ENCODE measurements at regions not wholly inside any gene's neighbourhood (a gene's known extent, or its start where the extent isn't known, plus 50 kb on each side); places are given as distances from the start of the nearest gene placed in this dataset.
"Not testable (repeated sequence)": the region's sequence is repeated elsewhere in the genome, so short reads cannot be mapped to it uniquely, and the experiment has no call there.

- Mint-ChIP-seq H3K9me3 (no peaks in the 10 kb centered on the region), H3K4me1 (ENCODE audit: low read depth) (no peaks in the 10 kb centered on the region), H3K36me3 (ENCODE audit: low read depth) (no peaks in the 10 kb centered on the region)
Observed at GRCh38 chr10:105743343-105744056, 1102.4 kb downstream of the SORCS3 start.

GRCh38 chr10:105742923-105743322 lies 1101.8 kb downstream of the SORCS3 start:
- Mint-ChIP-seq H3K36me3 (ENCODE audit: low read depth) (no peaks in the 10 kb centered on the region), H3K27me3 (ENCODE audit: low read depth) (no peaks in the 10 kb centered on the region), H3K4me3 (no peak overlapping the region), H3K4me1 (ENCODE audit: low read depth) (no peaks in the 10 kb centered on the region), H3K9me3 (no peaks in the 10 kb centered on the region), H3K27ac (no peak overlapping the region)

More at GRCh38 chr10:105743343-105744056, 1102.4 kb downstream of the SORCS3 start:
- H3K4me3 Mint-ChIP-seq: no peak overlapping the region
- H3K27me3 Mint-ChIP-seq (ENCODE audit: low read depth): no peaks in the 10 kb centered on the region
- H3K27ac Mint-ChIP-seq: no peak overlapping the region

- no peaks in the 10 kb centered on the region for H3K4me1 Mint-ChIP-seq (ENCODE audit: low read depth)
- peaks cover 3% of the 10 kb centered on the region for H3K9me3 Mint-ChIP-seq
- no peaks in the 10 kb centered on the region for H3K36me3 Mint-ChIP-seq (ENCODE audit: low read depth)
- no peak overlapping the region for H3K27ac Mint-ChIP-seq
- H3K27me3 Mint-ChIP-seq (ENCODE audit: low read depth): no peaks in the 10 kb centered on the region
- no peak overlapping the region for H3K4me3 Mint-ChIP-seq
Observed at GRCh38 chr10:105742184-105742583, 1101.1 kb downstream of the SORCS3 start.

- no peaks in the 10 kb centered on the region for H3K36me3 Mint-ChIP-seq (ENCODE audit: low read depth)
- H3K27ac Mint-ChIP-seq: no peak overlapping the region
- H3K4me1 Mint-ChIP-seq (ENCODE audit: low read depth): no peaks in the 10 kb centered on the region
- no peaks in the 10 kb centered on the region for H3K27me3 Mint-ChIP-seq (ENCODE audit: low read depth)
- peaks cover 9% of the 10 kb centered on the region for H3K9me3 Mint-ChIP-seq
- H3K4me3 Mint-ChIP-seq: no peak overlapping the region
Observed at GRCh38 chr10:105734479-105734878, 1093.4 kb downstream of the SORCS3 start.

GRCh38 chr10:105733924-105734323 lies 1092.8 kb downstream of the SORCS3 start:
- H3K27ac Mint-ChIP-seq: no peak overlapping the region
- peaks cover 9% of the 10 kb centered on the region for H3K9me3 Mint-ChIP-seq
- H3K4me3 Mint-ChIP-seq: no peak overlapping the region
- H3K27me3 Mint-ChIP-seq (ENCODE audit: low read depth): no peaks in the 10 kb centered on the region
- no peaks in the 10 kb centered on the region for H3K4me1 Mint-ChIP-seq (ENCODE audit: low read depth)
- no peaks in the 10 kb centered on the region for H3K36me3 Mint-ChIP-seq (ENCODE audit: low read depth)

- H3K9me3 Mint-ChIP-seq: no peaks in the 10 kb centered on the region
- H3K36me3 Mint-ChIP-seq (ENCODE audit: low read depth): no peaks in the 10 kb centered on the region
- no peaks in the 10 kb centered on the region for H3K4me1 Mint-ChIP-seq (ENCODE audit: low read depth)
- no peak overlapping the region for H3K4me3 Mint-ChIP-seq
- H3K27me3 Mint-ChIP-seq (ENCODE audit: low read depth): no peaks in the 10 kb centered on the region
- no peak overlapping the region for H3K27ac Mint-ChIP-seq
Observed at GRCh38 chr10:105729428-105729827, 1088.3 kb downstream of the SORCS3 start.

- H3K36me3 Mint-ChIP-seq (ENCODE audit: low read depth); H3K4me1 Mint-ChIP-seq (ENCODE audit: low read depth); H3K27me3 Mint-ChIP-seq (ENCODE audit: low read depth); H3K4me3 Mint-ChIP-seq; H3K9me3 Mint-ChIP-seq; H3K27ac Mint-ChIP-seq: not testable (repeated sequence)
Observed at GRCh38 chr10:105727586-105727985, 1086.5 kb downstream of the SORCS3 start.

- no peaks in the 10 kb centered on the region for H3K27me3 Mint-ChIP-seq (ENCODE audit: low read depth)
- H3K27ac Mint-ChIP-seq: no peak overlapping the region
- no peaks in the 10 kb centered on the region for H3K36me3 Mint-ChIP-seq (ENCODE audit: low read depth)
- H3K4me1 Mint-ChIP-seq (ENCODE audit: low read depth): no peaks in the 10 kb centered on the region
- no peaks in the 10 kb centered on the region for H3K9me3 Mint-ChIP-seq
- no peak overlapping the region for H3K4me3 Mint-ChIP-seq
Observed at GRCh38 chr10:105727131-105727530, 1086.0 kb downstream of the SORCS3 start.

- Mint-ChIP-seq H3K27me3 (ENCODE audit: low read depth) (no peaks in the 10 kb centered on the region), H3K9me3 (no peaks in the 10 kb centered on the region), H3K27ac (no peak overlapping the region), H3K4me1 (ENCODE audit: low read depth) (no peaks in the 10 kb centered on the region), H3K4me3 (no peak overlapping the region), H3K36me3 (ENCODE audit: low read depth) (no peaks in the 10 kb centered on the region)
Observed at GRCh38 chr10:105726149-105726548, 1085.1 kb downstream of the SORCS3 start.

- no peaks in the 10 kb centered on the region for H3K9me3 Mint-ChIP-seq
- H3K4me3 Mint-ChIP-seq: no peak overlapping the region
- no peaks in the 10 kb centered on the region for H3K4me1 Mint-ChIP-seq (ENCODE audit: low read depth)
- H3K27ac Mint-ChIP-seq: no peak overlapping the region
- no peaks in the 10 kb centered on the region for H3K36me3 Mint-ChIP-seq (ENCODE audit: low read depth)
- H3K27me3 Mint-ChIP-seq (ENCODE audit: low read depth): no peaks in the 10 kb centered on the region
Observed at GRCh38 chr10:105725007-105725406, 1083.9 kb downstream of the SORCS3 start.

- no peak overlapping the region for H3K27ac Mint-ChIP-seq
- H3K9me3 Mint-ChIP-seq: peaks cover 10% of the 10 kb centered on the region
- no peaks in the 10 kb centered on the region for H3K27me3 Mint-ChIP-seq (ENCODE audit: low read depth)
- H3K4me1 Mint-ChIP-seq (ENCODE audit: low read depth): no peaks in the 10 kb centered on the region
- no peaks in the 10 kb centered on the region for H3K36me3 Mint-ChIP-seq (ENCODE audit: low read depth)
- H3K4me3 Mint-ChIP-seq: no peak overlapping the region
Observed at GRCh38 chr10:105718207-105718995, 1077.3 kb downstream of the SORCS3 start.

GRCh38 chr10:105714728-105715127 lies 1073.6 kb downstream of the SORCS3 start:
- no peaks in the 10 kb centered on the region for H3K27me3 Mint-ChIP-seq (ENCODE audit: low read depth)
- no peaks in the 10 kb centered on the region for H3K36me3 Mint-ChIP-seq (ENCODE audit: low read depth)
- H3K9me3 Mint-ChIP-seq: peaks cover 10% of the 10 kb centered on the region
- H3K27ac Mint-ChIP-seq: no peak overlapping the region
- H3K4me1 Mint-ChIP-seq (ENCODE audit: low read depth): no peaks in the 10 kb centered on the region
- no peak overlapping the region for H3K4me3 Mint-ChIP-seq

- Mint-ChIP-seq H3K36me3 (ENCODE audit: low read depth) (no peaks in the 10 kb centered on the region), H3K4me3 (no peak overlapping the region), H3K9me3 (no peaks in the 10 kb centered on the region), H3K27ac (no peak overlapping the region), H3K27me3 (ENCODE audit: low read depth) (no peaks in the 10 kb centered on the region), H3K4me1 (ENCODE audit: low read depth) (no peaks in the 10 kb centered on the region)
Observed at GRCh38 chr10:105707603-105708002, 1066.5 kb downstream of the SORCS3 start.

GRCh38 chr10:105706281-105707026 lies 1065.4 kb downstream of the SORCS3 start:
- H3K27ac Mint-ChIP-seq: no peak overlapping the region
- no peak overlapping the region for H3K4me3 Mint-ChIP-seq
- no peaks in the 10 kb centered on the region for H3K27me3 Mint-ChIP-seq (ENCODE audit: low read depth)
- H3K36me3 Mint-ChIP-seq (ENCODE audit: low read depth): no peaks in the 10 kb centered on the region
- no peaks in the 10 kb centered on the region for H3K4me1 Mint-ChIP-seq (ENCODE audit: low read depth)
- no peaks in the 10 kb centered on the region for H3K9me3 Mint-ChIP-seq

- H3K27me3 Mint-ChIP-seq (ENCODE audit: low read depth): no peaks in the 10 kb centered on the region
- no peaks in the 10 kb centered on the region for H3K4me1 Mint-ChIP-seq (ENCODE audit: low read depth)
- H3K9me3 Mint-ChIP-seq: peaks cover 4% of the 10 kb centered on the region
- no peaks in the 10 kb centered on the region for H3K36me3 Mint-ChIP-seq (ENCODE audit: low read depth)
- no peak overlapping the region for H3K27ac Mint-ChIP-seq
- H3K4me3 Mint-ChIP-seq: no peak overlapping the region
Observed at GRCh38 chr10:105702211-105702610, 1061.1 kb downstream of the SORCS3 start.
